HepG2 (cell line): ENCODE measurements at regions not wholly inside any gene's neighbourhood (a gene's known extent, or its start where the extent isn't known, plus 50 kb on each side); places are given as distances from the start of the nearest gene placed in this dataset.

Experiments
- ATAC-seq: fragments of 200-7000 bp; cut with Tn5 transposase; 3 replicates; pipeline ENCODE4 v1.9.1; 2020; ENCODE audit warnings: mild to moderate bottlenecking, moderate library complexity
- BruUV-seq: library from RNA; stranded (reverse); fragments of 400-500 nt; replicated peaks from 2 replicates; lab custom pipeline; 2021; lab: Mats Ljungman, UMichigan
- CTCF ChIA-PET: fragments of 300-600 bp; formaldehyde crosslinking; extraction: SDS; loops from one replicate; lab custom pipeline; 2021; ENCODE audit warnings: low total read pairs, inconsistent platforms, low intra/inter-chr PET ratio; lab: Yijun Ruan, JAX
- POLR2A ChIA-PET: fragments of 350-600 bp; sonication (Branson Sonifier 250); formaldehyde crosslinking; loops from one replicate; lab custom pipeline; 2020; ENCODE audit warnings: antibody characterized with exemption, inconsistent platforms; lab: Yijun Ruan, JAX
- DNase-seq: peaks from one replicate; pipeline ENCODE4 v3.0.0-alpha.2; 2015; ENCODE audit warnings: low spot score
- FAIRE-seq: peaks from 3 replicates; lab custom pipeline; 2011; peaks lifted over from hg19 to GRCh38; lab: Jason Lieb, UNC
- H2AFZ ChIP-seq: one replicate; pipeline ENCODE4 v1.6.1; 2011; ENCODE audit warnings: low read length, inconsistent platforms
- H3K27ac ChIP-seq: fragments of 300-600 bp; 3 replicates; pipeline ENCODE4 v1.8.0; 2011; ENCODE audit warnings: mixed run types, mild to moderate bottlenecking, mixed read lengths, low read length, inconsistent platforms; ENCODE audit not compliant: insufficient read depth; ENCODE audit errors: extremely low read length
- H3K27me3 ChIP-seq, 2 experiments: fragments of 200-600 bp in 1 of 2; 2 replicates in 1 of 2; 3 replicates in 1 of 2; pipeline versions ENCODE4 v1.6.0 to v1.8.0; 2011; ENCODE audit warnings: low read length in 2 of 2, mild to moderate bottlenecking in 2 of 2, moderate library complexity in 2 of 2, inconsistent platforms in 1 of 2; ENCODE audit not compliant: insufficient read depth in 2 of 2, control insufficient read depth in 1 of 2
- H3K36me3 ChIP-seq, 2 experiments: fragments of 200-600 bp in 1 of 2; replicated peaks in 1 of 2; 2 replicates in 1 of 2; 3 replicates in 1 of 2; pipeline versions ENCODE4 v1.5.1 to v1.8.0; 2011; ENCODE audit warnings: low read length in 2 of 2, inconsistent platforms in 1 of 2; ENCODE audit not compliant: insufficient read depth in 2 of 2, control insufficient read depth in 1 of 2
- H3K4me1 ChIP-seq: 2 replicates; pipeline ENCODE4 v1.5.1; 2012; ENCODE audit warnings: low read length, inconsistent platforms; ENCODE audit not compliant: insufficient read depth
- H3K4me2 ChIP-seq: 2 replicates; pipeline ENCODE4 v1.6.0; 2011; ENCODE audit warnings: low read depth, low read length, inconsistent platforms
- H3K4me3 ChIP-seq, 3 experiments: fragments of 200-600 bp in 1 of 3; sonication (generic), shearing (Covaris generic) in 1 of 3; replicated peaks in 1 of 3; 2 replicates each; pipeline ENCODE4 v1.5.1; 2011 to 2016; ENCODE audit warnings: low read length in 3 of 3, inconsistent platforms in 2 of 3, low read depth in 2 of 3, mild to moderate bottlenecking in 2 of 3, control low read depth in 1 of 3, mixed read lengths in 1 of 3; ENCODE audit not compliant: insufficient read depth in 1 of 3
- H3K79me2 ChIP-seq: one replicate; pipeline ENCODE4 v1.6.1; 2011; ENCODE audit warnings: low read length, inconsistent platforms; ENCODE audit not compliant: insufficient read depth
- H3K9ac ChIP-seq: 2 replicates; pipeline ENCODE4 v1.6.0; 2011; ENCODE audit warnings: mild to moderate bottlenecking, low read depth, low read length, inconsistent platforms; ENCODE audit not compliant: insufficient read depth
- H3K9me3 ChIP-seq: 2 replicates; pipeline ENCODE4 v1.5.1; 2012; ENCODE audit warnings: mild to moderate bottlenecking, low read length
- H4K20me1 ChIP-seq: 2 replicates; pipeline ENCODE4 v1.6.0; 2011; ENCODE audit warnings: inconsistent platforms, mild to moderate bottlenecking, low read length, moderate library complexity; ENCODE audit not compliant: insufficient read depth
- ATF1 ChIP-seq: IDR thresholded peaks from 2 replicates; pipeline ENCODE4 v1.6.1; 2016; ENCODE audit warnings: mild to moderate bottlenecking, control low read depth
- CHD2 ChIP-seq: IDR thresholded peaks from 2 replicates; pipeline ENCODE4 v1.6.1; 2011; ENCODE audit warnings: low read depth, low read length, improper control_type of control experiment
- KLF6 ChIP-seq: IDR thresholded peaks from 2 replicates; pipeline ENCODE4 v1.8.0; 2016; ENCODE audit warnings: missing biosample characterization, missing genetic modification reagents
- MXD3 ChIP-seq: IDR thresholded peaks from 2 replicates; pipeline ENCODE4 v1.6.1; 2016; ENCODE audit warnings: mild to moderate bottlenecking, missing biosample characterization, missing genetic modification reagents
- MXI1 ChIP-seq: IDR thresholded peaks from 3 replicates; pipeline ENCODE4 v1.6.1; 2012; ENCODE audit warnings: low read depth, low read length, inconsistent platforms, borderline replicate concordance
- NKX3-1 ChIP-seq: sonication (generic); formaldehyde crosslinking; IDR thresholded peaks from 2 replicates; pipeline ENCODE4 v1.5.0; 2020; ENCODE audit warnings: missing genetic modification reagents
- PHB2 ChIP-seq: fragments of 450-650 bp; IDR thresholded peaks from 2 replicates; pipeline ENCODE4 v1.6.1; 2018; ENCODE audit not compliant: partially characterized antibody
- RNF219 ChIP-seq: sonication (generic); formaldehyde crosslinking; IDR thresholded peaks from 2 replicates; pipeline ENCODE4 v1.5.0; 2020; ENCODE audit warnings: mild to moderate bottlenecking, missing genetic modification reagents
- SCMH1 ChIP-seq: sonication (generic); formaldehyde crosslinking; IDR thresholded peaks from 2 replicates; pipeline ENCODE4 v1.9.0; 2021; ENCODE audit warnings: missing genetic modification reagents, mild to moderate bottlenecking, borderline replicate concordance
- SIX1 ChIP-seq: sonication (generic); formaldehyde crosslinking; IDR thresholded peaks from 2 replicates; pipeline ENCODE4 v1.4.0; 2020; ENCODE audit warnings: missing genetic modification reagents, borderline replicate concordance
- SOX6 ChIP-seq, 2 experiments: fragments of 450-650 bp in 1 of 2; sonication (generic) in 1 of 2; formaldehyde crosslinking in 1 of 2; IDR thresholded peaks; 2 replicates each; pipeline versions ENCODE4 v1.4.0 to v1.6.1; 2017 to 2020; ENCODE audit warnings: antibody characterized with exemption in 1 of 2, mild to moderate bottlenecking in 1 of 2, missing genetic modification reagents in 1 of 2
- TRIM24 ChIP-seq: sonication (generic); formaldehyde crosslinking; IDR thresholded peaks from 2 replicates; pipeline ENCODE4 v1.8.0; 2022; ENCODE audit warnings: mild to moderate bottlenecking, missing genetic modification reagents
- ZIK1 ChIP-seq: sonication (generic); formaldehyde crosslinking; IDR thresholded peaks from 2 replicates; pipeline ENCODE4 v1.5.0; 2020; ENCODE audit warnings: mild to moderate bottlenecking, low read depth, missing genetic modification reagents, borderline replicate concordance
- ZNF501 ChIP-seq: sonication (generic); formaldehyde crosslinking; IDR thresholded peaks from 2 replicates; pipeline ENCODE4 v1.5.1; 2020; ENCODE audit warnings: mild to moderate bottlenecking, moderate library complexity, missing genetic modification reagents
- ZNF552 ChIP-seq: sonication (generic); formaldehyde crosslinking; IDR thresholded peaks from 2 replicates; pipeline ENCODE4 v1.9.0; 2022; ENCODE audit warnings: missing genetic modification reagents, mild to moderate bottlenecking, borderline replicate concordance
- WGBS: methylation state at CpG from one replicate; pipeline ENCODE4 v1.1.6; 2017; ENCODE audit warnings: low lambda C conversion rate; 5-methylcytosine and 5-hydroxymethylcytosine counted together
- in situ Hi-C: cut with HindIII; loops from 2 replicates; pipeline ENCODE4 v1.10.0; 2017; ENCODE audit warnings: low pct_unique_long_range_greater_than_20kb; ENCODE audit not compliant: extremely low pct_ligation_motif_present
- intact Hi-C: fragments of 100-400 bp; cut with micrococcal nuclease; formaldehyde crosslinking; loops from one replicate; pipeline ENCODE4 v1.10.0; 2022; ENCODE audit not compliant: unreplicated experiment

- TF ChIP-seq MXD3 (CRISPR knock-in tag) (no peak), ZNF501 (CRISPR knock-in tag) (no peak), SOX6 (IDR thresholded peaks at IDR 0.05) (no peak), SOX6 (CRISPR knock-in tag; IDR thresholded peaks at IDR 0.05) (no peak), RNF219 (CRISPR knock-in tag) (no peak), CHD2 (no peak), SCMH1 (CRISPR knock-in tag) (no peak)
Measured at GRCh38 chr10:78659598-78659967, 409.2 kb upstream of the ZMIZ1 start (continued).

- H4K20me1 ChIP-seq: no peaks in the 10 kb centered on the region
- no peak for DNase-seq
- no peak for FAIRE-seq
- H3K9ac ChIP-seq: no peak overlapping the region
- intact Hi-C loops: no loop called here
- no peak for ATAC-seq
- no TSS peak for BruUV-seq
- H3K4me3 ChIP-seq: no peak overlapping the region
- WGBS: 63% methylated on average over 7 of the region's 7 CpGs
- H3K27me3 ChIP-seq: no peaks in the 10 kb centered on the region
- H3K4me2 ChIP-seq: no peak overlapping the region
- CTCF ChIA-PET: interaction anchor here (1.1 kb wide), 1 partner anchor 236 kb away, joined by 3 read pairs; no protein-coding TSS in a partner anchor
- peaks cover 31% of the 10 kb centered on the region for H3K4me1 ChIP-seq
- H3K79me2 ChIP-seq: no peaks in the 10 kb centered on the region
- TF ChIP-seq ZIK1: no peak
- TF ChIP-seq PHB2: no peak
- TF ChIP-seq ATF1 (CRISPR knock-in tag): no peak
- no peak for TF ChIP-seq NKX3-1
- TF ChIP-seq TRIM24: no peak
- no peak for TF ChIP-seq SIX1 (CRISPR knock-in tag)
- no peak for TF ChIP-seq ZNF552 (CRISPR knock-in tag)
- TF ChIP-seq KLF6 (CRISPR knock-in tag): no peak
- TF ChIP-seq MXI1: no peak
- TF ChIP-seq, all 625 proteins: peak for 0
- H3K36me3 ChIP-seq: no peaks in the 10 kb centered on the region
- no peak overlapping the region for H3K27ac ChIP-seq
- POLR2A ChIA-PET: no interaction called here
- in situ Hi-C loops: no loop called here
- H3K9me3 ChIP-seq: peaks cover 20% of the 10 kb centered on the region
- no peak overlapping the region for H2AFZ ChIP-seq
Measured at GRCh38 chr10:78660446-78661106, 408.2 kb upstream of the ZMIZ1 start.
